B cell (primary cell): ENCODE measurements at regions not wholly inside any gene's neighbourhood (a gene's known extent, or its start where the extent isn't known, plus 50 kb on each side); places are given as distances from the start of the nearest gene placed in this dataset.

Experiments used
- EZH2 ChIP-seq: IDR thresholded peaks from 2 replicates; pipeline ENCODE4 v1.6.1; 2012; ENCODE audit warnings: borderline replicate concordance, low read depth, mild to moderate bottlenecking, moderate library complexity, low read length; ENCODE audit not compliant: insufficient read depth, poor library complexity, severe bottlenecking
- TF ChIP-seq, protein P1 (sequence below): fragments of 200-600 bp; IDR thresholded peaks from one replicate; pipeline ENCODE4 v1.8.0; 2022; ENCODE audit warnings: antibody characterized with exemption, mild to moderate bottlenecking

DNA sequence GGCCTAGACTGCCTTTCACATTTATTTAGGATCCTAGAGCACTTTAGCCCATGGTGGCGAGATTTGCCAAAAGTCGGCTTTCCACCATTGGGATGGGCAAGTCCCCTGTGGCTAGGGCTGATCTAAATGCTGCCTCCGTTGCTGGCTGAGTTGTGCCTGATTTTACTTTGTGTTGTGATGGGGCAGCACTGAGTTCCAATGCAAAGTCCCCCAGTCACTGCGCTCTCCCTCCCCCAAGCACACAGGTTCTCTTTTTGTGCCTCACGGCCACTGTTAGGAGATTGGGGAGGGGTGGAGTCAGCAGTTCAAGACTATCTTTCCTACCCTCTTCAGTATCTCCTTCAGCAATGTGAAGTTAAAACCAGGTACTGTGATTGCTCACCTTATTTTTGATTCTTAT lies 66.7 kb upstream of the COX20 start:
- no peak for TF ChIP-seq EZH2
- TF ChIP-seq, protein P1, sequence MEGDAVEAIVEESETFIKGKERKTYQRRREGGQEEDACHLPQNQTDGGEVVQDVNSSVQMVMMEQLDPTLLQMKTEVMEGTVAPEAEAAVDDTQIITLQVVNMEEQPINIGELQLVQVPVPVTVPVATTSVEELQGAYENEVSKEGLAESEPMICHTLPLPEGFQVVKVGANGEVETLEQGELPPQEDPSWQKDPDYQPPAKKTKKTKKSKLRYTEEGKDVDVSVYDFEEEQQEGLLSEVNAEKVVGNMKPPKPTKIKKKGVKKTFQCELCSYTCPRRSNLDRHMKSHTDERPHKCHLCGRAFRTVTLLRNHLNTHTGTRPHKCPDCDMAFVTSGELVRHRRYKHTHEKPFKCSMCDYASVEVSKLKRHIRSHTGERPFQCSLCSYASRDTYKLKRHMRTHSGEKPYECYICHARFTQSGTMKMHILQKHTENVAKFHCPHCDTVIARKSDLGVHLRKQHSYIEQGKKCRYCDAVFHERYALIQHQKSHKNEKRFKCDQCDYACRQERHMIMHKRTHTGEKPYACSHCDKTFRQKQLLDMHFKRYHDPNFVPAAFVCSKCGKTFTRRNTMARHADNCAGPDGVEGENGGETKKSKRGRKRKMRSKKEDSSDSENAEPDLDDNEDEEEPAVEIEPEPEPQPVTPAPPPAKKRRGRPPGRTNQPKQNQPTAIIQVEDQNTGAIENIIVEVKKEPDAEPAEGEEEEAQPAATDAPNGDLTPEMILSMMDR, result no peak
